ENCODE measurements at regions not wholly inside any gene's neighbourhood (a gene's known extent, or its start where the extent isn't known, plus 50 kb on each side); places are given as distances from the start of the nearest gene placed in this dataset.
A peak's percentile ranks its signal among the peaks of the same experiment; 100 is the strongest.

GRCh38 chr1:244970236-244970743, 105.9 kb upstream of the HNRNPU start:
- DNase-seq = peak; percentile 84

GRCh38 chr1:244969355-244970235, 105.3 kb upstream of the HNRNPU start:
- DNase-seq = peak; percentile 55

DNA sequence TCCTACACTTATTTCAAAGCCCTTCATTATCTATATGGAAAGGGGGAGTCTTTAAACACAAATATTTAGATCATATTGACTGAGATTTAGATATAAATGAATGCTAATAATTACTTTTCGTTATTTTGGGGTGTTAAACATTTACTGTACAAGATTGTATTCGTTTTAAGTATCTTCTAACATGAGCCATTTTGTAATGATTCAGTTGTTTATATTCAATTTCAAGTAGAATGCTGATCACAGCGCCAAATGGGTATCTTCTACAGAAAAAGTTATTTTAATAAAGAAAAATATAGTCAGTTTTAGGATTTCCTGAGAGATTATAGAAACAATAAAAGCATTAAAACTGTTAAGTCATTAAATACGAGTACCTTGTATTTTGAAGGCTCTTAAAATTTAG, 104.5 kb upstream of the HNRNPU start:
- DNase-seq = no peak

DNA sequence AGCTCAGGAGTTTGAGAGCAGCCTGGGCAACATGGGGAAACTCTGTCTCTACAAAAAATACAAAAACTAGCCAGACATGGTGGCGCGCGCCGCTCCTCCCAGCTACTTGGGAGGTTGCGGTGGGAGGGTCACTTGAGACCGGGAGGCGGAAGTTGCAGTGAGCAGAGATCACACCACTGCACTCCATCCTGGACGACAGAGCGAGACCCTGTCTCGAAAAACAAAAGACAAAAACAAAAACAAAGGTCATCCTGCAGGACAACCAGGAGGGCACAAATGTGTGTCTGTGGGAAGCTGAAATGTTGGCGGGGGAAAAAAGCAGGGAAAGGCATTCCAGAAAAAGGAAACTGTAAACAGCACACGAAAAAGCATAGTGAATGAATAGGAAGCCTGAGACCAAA, 104.1 kb upstream of the HNRNPU start:
- no peak for DNase-seq

GRCh38 chr1:244967159-244967558, 102.8 kb upstream of the HNRNPU start:
- DNase-seq = no peak

DNA sequence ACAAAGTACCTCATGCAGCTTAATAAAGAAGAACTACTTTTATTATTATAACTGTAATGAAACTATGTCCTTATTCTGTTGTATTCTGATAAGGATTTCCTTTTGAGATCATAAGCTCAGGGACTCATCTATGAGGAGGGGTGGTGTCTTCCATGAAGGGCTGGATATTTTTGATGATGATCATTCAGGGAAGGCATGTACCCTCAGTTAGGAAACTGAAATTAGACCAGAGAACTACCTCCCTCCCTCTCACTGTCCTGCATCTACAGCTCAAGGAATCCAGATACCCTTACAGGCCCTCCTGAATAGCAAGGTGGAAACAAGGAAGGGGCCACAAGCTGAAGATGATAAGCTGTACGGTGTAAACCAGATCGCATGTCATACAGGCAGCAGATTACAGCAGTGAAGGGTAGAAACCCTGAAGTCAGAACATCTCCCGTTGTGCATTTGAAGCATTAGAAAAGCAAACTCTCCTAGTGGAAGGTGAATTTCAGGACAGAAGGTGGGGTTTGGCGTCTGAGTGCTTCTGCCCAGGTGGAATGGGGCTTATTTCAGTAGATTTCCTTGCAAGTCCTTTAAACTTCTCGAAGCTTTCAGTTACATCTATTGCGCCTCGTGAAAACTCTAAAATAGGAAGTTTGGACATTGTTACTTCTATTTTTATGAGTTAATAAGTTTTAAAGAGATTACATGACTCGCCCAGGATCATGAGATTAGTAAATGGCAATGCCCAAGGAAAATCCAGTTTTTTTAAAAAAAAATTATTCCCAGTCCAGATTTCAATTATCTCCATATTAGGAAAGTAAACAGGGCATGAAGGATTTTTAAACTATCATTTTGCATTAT, 101.1 kb upstream of the HNRNPU start:
- DNase-seq = no peak

GRCh38 chr1:244964112-244964971, 100.0 kb upstream of the HNRNPU start:
- no peak for DNase-seq

GRCh38 chr1:244963231-244963826, 99.0 kb upstream of the HNRNPU start:
- no peak for DNase-seq

DNA sequence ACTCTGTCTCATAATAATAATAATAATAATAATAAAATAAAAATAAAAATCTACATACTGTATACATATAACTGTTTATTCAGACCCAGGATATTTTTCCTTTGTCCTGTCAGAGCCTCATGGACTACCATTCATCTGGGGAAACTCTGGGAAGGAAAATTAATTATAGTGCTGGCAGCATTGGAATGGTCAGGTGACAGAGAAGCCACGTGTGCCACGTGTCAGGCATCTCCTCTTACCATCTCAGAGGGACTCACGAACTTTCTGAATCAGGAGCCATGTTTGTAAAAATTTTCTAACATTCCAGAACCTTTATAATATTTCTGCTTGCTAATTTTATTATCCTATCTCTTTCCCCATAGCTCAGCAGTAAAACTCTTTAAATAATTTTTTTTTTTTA, 97.8 kb upstream of the HNRNPU start:
- DNase-seq = no peak

GRCh38 chr1:244960904-244961303, 96.6 kb upstream of the HNRNPU start:
- DNase-seq = no peak

GRCh38 chr1:244958593-244958992, 94.2 kb upstream of the HNRNPU start:
- DNase-seq = no peak

- DNase-seq = no peak
Observed at GRCh38 chr1:244957525-244957924, 93.2 kb upstream of the HNRNPU start.

DNA sequence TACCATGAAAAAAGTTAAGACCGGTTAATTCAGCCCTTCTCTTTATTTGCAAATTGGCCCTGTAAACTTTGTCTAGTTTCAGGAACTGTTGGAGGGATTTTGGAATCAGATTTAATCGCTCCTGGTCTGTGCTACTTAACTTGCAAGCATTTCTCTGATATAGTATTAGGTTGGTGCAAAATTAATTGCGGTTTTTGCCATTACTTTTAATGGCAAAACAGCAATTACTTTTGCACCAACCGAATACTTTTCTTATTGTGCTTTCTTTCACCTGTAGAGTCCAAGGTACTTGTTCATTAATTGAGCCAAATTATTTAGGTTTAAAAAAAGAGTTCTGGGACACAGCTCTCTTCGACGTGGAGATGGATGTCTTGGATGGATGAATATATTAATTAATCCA, 92.8 kb upstream of the HNRNPU start:
- no peak for DNase-seq

DNA sequence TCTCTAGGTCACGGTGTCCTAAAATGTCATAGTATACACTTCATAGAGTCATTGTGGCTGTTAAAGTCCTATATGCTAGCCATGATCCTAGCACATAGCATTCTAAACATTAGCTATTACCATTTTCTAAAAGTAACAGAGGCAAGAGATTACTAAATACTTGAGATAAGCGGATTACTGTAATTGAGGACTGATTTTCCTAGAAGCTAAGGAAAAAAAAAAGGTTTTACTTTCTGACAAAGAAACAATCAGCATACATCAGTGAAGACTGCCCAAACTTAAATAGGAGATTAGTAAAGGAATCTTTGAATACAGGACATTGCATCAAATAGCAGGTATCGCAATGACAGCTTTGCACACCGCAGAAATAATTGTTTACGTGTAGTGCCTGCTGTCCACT, 91.3 kb upstream of the HNRNPU start:
- no peak for DNase-seq

- DNase-seq = no peak
Observed at GRCh38 chr1:244954359-244954758, 90.0 kb upstream of the HNRNPU start.

DNA sequence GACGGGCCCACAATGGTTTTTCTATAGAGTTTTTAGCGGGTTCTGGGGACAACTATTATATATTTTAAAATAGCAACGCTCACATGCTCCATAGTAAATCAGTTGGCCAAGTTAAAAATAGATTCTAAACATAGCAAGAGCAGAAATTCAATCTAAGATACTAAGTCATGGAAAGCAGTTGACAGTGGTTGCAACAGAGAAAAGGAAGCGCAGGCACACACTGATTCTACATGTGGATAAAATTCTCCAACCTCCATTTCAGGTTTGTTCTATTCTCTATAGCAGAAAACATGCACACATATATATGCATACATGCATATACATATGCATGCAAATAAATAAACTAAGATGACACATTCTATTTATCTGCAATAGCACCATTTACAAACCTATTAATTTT, 89.6 kb upstream of the HNRNPU start:
- no peak for DNase-seq

- DNase-seq = no peak
Observed at GRCh38 chr1:244952940-244953339, 88.6 kb upstream of the HNRNPU start.

GRCh38 chr1:244952280-244952933, 88.1 kb upstream of the HNRNPU start:
- no peak for DNase-seq

DNA sequence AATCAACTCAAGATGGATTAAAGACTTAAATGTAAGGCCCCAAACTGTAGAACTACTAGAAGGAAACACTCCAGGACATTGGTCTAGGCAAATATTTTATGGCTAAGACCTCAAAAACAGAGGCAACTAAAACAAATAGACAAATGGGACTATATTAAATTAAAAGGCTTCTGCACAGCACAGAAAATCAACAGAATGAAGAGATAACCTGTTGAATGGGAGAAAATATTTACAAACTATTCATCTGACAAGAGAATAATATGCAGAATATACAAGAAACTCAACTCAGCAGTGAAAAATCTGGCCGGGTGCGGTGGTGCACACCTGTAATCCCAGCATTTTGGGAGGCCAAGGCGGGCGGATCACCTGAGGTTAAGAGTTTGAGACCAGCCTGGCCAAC, 84.1 kb upstream of the HNRNPU start:
- DNase-seq = no peak

- no peak for DNase-seq
Observed at GRCh38 chr1:244945109-244945671, 80.8 kb upstream of the HNRNPU start.

- DNase-seq = no peak
Observed at GRCh38 chr1:244941121-244941520, 76.8 kb upstream of the HNRNPU start.

- DNase-seq = no peak
Observed at GRCh38 chr1:244937099-244937498, 72.8 kb upstream of the HNRNPU start.
